Peyer's patch (tissue), 4 donors: ENCODE measurements at regions not wholly inside any gene's neighbourhood (a gene's known extent, or its start where the extent isn't known, plus 50 kb on each side); places are given as distances from the start of the nearest gene placed in this dataset.

Experiments used
- POLR2A ChIP-seq, 2 donors: fragments of 450-650 bp; IDR thresholded peaks; one replicate each; pipeline ENCODE4 v1.5.1; 2017; ENCODE audit warnings: antibody characterized with exemption in 2 of 2, mild to moderate bottlenecking in 2 of 2, moderate library complexity in 2 of 2
- TF ChIP-seq, protein P1 (sequence below), 6 experiments: fragments of 450-650 bp in 4 of 6; fragments of 200-600 bp in 2 of 6; sonication (generic) in 1 of 6; IDR thresholded peaks; one replicate each; pipeline ENCODE4 v1.5.1; 2017 to 2019; ENCODE audit warnings: antibody characterized with exemption in 6 of 6, mild to moderate bottlenecking in 3 of 6, moderate library complexity in 1 of 6

DNA sequence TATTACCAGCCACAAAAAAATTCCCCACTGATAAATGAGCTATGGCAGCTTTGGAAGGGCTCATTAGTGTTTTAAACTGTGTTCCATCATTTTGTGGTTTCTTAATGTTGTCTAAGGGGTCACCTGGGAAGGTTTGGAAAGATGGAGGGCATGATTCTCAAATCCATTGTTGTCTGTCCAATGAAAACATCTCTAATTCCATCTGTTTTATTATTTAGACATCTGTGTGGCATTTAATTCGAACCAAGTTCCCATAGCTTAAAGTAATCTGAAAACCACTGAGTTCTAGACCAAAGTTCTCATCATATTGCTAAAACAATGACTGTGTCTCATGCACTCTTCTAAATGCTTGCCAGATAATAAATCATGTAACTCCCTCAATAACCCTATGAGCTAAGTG, 103.8 kb upstream of the PPP3CA start:
- TF ChIP-seq POLR2A (IDR thresholded peaks at IDR 0.05), result no peak
- TF ChIP-seq, protein P1, sequence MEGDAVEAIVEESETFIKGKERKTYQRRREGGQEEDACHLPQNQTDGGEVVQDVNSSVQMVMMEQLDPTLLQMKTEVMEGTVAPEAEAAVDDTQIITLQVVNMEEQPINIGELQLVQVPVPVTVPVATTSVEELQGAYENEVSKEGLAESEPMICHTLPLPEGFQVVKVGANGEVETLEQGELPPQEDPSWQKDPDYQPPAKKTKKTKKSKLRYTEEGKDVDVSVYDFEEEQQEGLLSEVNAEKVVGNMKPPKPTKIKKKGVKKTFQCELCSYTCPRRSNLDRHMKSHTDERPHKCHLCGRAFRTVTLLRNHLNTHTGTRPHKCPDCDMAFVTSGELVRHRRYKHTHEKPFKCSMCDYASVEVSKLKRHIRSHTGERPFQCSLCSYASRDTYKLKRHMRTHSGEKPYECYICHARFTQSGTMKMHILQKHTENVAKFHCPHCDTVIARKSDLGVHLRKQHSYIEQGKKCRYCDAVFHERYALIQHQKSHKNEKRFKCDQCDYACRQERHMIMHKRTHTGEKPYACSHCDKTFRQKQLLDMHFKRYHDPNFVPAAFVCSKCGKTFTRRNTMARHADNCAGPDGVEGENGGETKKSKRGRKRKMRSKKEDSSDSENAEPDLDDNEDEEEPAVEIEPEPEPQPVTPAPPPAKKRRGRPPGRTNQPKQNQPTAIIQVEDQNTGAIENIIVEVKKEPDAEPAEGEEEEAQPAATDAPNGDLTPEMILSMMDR (IDR thresholded peaks at IDR 0.05), result no peak
